GM21360 (cell line): ENCODE measurements at regions not wholly inside any gene's neighbourhood (a gene's known extent, or its start where the extent isn't known, plus 50 kb on each side); places are given as distances from the start of the nearest gene placed in this dataset.

Experiments
- ATAC-seq: cut with Tn5 transposase; IDR thresholded peaks from one replicate; pipeline ENCODE4 v1.9.1; 2021; ENCODE audit warnings: mild to moderate bottlenecking, moderate library complexity; ENCODE audit not compliant: unreplicated experiment

- no peak for ATAC-seq
These were observed 101.2 kb upstream of the SLC4A4 start for GRCh38 chr4:71237641-71238040.

- ATAC-seq = no peak
These were observed 99.5 kb upstream of the SLC4A4 start for GRCh38 chr4:71239365-71239764.

DNA sequence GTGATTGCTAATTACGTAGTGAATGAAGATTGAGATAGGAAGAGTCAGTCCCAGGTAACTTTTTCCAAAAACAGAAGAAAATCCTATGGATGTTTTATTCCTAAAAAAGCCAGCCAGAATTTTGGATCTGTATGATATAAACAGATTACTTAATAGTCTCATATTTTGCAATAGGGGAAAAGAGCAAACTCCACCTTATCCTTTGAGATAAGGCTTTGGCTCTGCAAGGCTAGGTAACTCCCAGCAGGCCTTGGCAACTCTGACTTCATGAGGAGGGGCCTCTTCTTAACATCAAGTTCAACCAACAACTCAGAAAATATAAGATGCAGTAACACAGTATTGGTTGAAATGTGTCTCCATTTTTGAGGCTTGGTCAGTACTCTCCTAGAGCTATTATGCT, 98.7 kb upstream of the SLC4A4 start:
- ATAC-seq = no peak

GRCh38 chr4:71241501-71242288, 97.1 kb upstream of the SLC4A4 start:
- no peak for ATAC-seq

GRCh38 chr4:71243091-71243833, 95.6 kb upstream of the SLC4A4 start:
- ATAC-seq = no peak

DNA sequence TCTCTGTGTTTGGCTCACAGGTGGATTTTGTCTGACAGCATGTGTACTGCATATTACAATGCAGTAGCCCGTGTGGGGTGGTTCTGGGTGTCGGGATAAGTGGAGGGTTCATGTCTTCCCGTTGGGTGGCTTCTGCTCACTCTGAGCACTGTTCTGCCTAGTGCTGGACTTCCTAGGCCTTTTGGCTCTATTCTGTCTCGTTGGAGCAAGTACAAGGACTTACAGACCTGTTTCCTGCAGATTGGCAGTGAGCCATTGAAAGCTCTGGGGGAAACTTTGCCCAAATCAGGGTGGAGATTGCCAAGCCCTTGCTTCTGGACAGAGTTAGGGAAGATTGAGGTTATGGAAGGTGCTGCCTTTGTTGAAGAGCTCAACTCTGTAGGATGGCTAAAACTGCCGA, 91.1 kb upstream of the SLC4A4 start:
- no peak for ATAC-seq

DNA sequence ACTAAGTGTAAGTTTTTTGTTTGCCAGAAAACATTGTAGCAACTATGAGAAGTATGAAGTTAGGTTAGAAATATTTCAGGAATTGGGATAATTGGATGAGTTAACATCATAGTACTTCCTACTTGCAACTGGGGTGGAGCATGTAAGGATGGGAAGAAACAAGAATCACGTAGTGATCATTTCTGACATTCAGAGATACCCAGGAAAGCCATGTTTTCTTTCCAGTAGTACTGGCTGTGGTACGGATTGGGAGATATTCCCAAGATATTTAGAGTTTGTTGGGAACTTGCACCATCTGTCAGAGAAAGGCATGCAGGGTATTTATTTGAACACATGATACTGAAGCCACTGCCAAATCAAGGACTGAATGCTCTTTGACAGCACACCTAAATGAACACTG, 87.6 kb upstream of the SLC4A4 start:
- no peak for ATAC-seq

- ATAC-seq = no peak
These were observed 85.3 kb upstream of the SLC4A4 start for GRCh38 chr4:71253545-71253944.

DNA sequence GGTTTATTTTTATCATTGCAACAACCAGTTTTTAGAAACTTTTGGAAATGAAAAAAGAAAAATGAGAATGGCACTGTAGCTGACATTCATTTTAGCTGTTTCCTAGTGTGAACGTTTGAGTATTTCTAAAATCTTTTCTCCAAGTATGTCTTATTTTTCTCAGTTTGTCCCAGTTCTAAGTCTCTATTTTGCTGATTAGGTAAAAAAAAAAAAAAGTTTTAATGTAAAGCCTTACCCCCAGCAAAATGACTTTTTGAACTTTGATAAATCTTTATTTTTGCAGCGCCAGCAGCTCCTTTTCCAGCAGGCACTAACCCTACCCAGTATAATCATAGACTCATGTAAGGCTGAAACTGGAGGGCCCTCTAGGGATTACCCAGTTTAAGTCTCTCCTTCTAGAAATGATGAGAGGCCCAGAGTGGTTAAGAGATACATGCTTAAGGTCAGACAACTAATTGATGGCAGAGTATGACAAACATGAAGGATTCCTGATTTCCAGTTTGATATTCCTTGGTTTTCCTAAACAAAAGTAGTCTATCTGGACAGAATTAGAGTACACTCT, 84.3 kb upstream of the SLC4A4 start:
- no peak for ATAC-seq

DNA sequence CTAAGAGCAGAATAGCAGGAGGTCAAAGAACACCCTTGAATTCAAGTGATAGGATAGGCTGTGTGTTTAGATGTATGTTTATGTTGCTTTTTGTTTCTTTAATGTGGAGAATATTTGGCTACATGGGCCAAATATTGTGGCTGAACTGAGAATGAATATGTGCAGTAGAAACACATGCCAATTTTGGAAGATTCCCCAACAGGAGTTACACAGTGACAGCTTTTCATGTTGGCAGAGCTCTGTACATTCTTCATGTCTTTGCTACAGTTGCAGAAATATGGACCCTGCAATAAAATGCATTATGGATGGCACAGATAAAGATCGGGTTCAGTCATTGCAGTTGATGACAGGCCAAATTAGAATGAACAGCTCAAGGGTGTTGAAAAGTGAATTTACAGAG, 82.8 kb upstream of the SLC4A4 start:
- no peak for ATAC-seq

DNA sequence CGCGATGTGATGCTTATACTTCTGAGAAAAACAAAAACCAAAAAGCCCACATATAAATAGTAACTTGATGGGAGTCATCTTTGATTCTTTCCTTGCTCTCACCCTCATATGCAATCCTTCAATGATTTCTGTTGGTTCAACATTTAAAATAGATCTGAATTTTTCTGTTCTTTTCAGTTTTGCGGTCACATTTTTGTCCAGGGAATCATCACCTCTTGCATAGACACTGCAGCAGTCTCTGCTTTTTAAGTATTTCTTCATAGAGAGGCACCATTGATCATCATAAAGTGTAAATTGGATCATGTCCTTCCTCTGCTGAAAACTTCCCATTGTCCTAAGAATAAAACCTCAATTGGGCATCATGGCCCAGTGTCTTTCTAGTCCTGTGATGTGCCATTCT, 81.1 kb upstream of the SLC4A4 start:
- ATAC-seq = no peak

DNA sequence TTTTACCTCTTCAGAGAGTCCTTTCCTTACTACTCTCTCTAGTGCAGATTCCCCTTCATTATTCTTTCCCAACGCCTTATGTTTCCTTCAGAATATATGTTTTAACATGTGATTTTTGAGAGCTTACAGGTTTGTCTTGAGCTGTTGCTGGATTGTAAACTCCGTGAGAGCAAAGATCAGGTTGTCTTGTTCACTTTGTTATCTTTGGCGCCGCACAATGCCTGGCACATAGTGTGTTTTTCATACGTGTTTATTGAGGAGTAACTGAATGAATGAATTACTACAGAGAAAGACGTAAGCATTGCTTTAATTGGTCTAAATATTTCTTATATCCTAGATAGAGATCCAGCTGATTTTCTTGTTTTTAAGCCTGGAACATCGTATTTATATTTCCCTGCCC, 80.5 kb upstream of the SLC4A4 start:
- ATAC-seq = no peak

- ATAC-seq = no peak
These were observed 79.5 kb upstream of the SLC4A4 start for GRCh38 chr4:71259280-71259679.

GRCh38 chr4:71259911-71260331, 78.9 kb upstream of the SLC4A4 start:
- no peak for ATAC-seq

DNA sequence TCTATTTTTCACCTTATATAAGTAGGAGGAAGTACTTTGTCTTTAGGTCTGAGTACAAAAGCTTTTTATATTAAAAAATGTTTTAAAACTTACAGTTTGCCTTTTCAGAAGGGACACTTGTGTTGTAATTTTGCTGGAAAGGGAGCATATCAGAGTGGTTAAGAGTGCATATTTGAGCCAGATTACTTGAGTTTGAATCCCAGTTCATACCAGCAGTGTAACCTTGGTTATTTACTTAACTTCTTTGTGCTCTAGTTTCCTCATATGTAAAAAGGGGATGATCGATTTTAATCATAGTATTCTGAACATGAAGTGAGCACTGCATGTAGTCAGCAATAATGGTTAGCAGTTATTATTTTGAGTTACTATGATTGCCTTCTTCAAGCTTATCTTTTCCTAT, 78.3 kb upstream of the SLC4A4 start:
- ATAC-seq = no peak

DNA sequence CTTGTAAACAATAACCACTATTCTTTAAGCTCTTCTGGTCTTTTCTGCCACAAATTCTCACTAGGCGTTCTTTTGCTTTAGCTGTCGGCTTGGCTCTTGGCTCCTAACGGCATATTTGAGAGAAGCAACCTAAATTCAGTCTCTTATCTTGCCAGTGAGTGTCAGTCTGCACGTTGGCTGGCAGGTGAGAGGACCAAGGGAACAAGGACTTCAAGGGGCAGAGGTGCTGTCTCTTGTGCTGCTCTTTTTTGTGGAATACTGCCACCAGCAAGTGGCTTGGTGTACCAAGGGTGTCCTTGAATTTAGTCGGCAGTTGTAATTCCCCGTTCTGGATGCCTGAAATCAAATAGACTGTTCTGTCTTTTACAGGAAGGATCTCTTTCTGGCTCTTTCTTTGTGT, 77.8 kb upstream of the SLC4A4 start:
- ATAC-seq = no peak

- no peak for ATAC-seq
These were observed 77.1 kb upstream of the SLC4A4 start for GRCh38 chr4:71261633-71262121.

GRCh38 chr4:71262161-71262560, 76.7 kb upstream of the SLC4A4 start:
- ATAC-seq = no peak

DNA sequence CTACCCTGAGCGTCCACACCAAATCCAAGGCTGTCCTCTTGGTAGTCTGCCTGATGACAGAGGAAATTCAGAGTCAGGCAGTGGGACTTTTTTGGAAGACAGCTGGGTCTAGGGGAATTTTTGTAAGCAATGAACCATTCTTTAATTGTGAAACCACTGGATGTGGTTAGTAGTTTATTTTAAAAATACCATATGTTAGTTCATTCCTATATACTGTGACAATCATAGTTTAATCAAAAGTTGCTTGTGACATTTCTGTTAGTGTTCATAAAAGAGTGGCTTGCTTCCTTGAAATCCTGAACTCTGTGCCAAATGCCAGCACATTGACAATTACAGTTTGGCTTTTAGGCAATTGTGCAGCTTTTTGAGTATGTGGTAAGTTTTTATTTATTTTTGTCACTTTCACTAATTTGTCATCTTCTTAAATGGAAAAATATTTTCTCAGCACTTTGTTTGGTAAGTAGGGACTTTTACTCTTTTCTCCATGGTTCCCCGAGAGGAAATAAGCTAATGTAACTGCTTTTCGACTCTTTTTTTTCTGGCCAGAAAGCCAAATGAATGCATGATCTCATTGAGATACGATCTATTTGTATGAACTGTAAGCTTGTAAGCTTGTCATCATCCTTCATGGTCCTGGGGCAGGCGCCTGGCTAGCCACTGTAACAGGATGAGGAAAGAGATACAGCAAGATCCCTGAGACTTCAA, 72.6 kb upstream of the SLC4A4 start:
- ATAC-seq = peak; percentile 39

DNA sequence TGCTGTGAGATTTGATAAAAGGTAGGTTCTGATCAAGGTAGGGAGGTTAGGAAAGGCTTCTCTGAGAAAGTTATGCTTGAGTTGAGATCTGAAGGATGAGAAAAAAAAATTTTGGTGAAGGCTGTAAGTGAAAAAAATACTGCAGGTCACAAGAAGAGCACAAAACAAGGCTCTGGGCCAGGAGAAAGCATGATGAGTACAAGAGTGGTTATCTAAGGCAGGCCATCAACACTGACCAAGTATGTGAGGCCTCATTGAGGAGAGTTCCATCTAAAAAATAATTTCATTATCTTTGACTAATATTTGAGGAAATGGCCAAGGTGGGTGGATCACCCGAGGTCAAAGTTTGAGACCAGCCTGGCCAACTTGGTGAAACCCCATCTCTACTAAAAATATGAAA, 71.6 kb upstream of the SLC4A4 start:
- no peak for ATAC-seq

DNA sequence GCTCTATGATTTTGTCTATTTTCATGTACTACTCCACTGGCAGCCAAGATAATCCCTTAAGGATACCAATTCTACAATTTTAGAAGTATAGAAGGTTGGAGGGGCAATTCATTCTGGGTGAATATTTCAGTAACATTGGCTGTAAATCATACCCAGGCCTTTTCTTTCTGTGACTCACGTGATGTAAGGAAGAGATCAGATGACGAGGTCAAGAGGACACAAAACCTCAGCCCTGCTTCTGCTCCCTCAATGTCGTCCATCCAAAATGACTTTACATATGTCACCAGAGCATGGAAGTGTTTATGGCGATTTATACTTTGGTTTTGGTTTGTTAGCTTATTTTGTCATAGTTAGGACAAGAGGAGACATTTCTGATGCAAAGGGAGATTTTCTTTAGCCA, 70.7 kb upstream of the SLC4A4 start:
- ATAC-seq = no peak
